ENCODE measurements at regions not wholly inside any gene's neighbourhood (a gene's known extent, or its start where the extent isn't known, plus 50 kb on each side); places are given as distances from the start of the nearest gene placed in this dataset.
A peak's percentile ranks its signal among the peaks of the same experiment; 100 is the strongest.

DNA sequence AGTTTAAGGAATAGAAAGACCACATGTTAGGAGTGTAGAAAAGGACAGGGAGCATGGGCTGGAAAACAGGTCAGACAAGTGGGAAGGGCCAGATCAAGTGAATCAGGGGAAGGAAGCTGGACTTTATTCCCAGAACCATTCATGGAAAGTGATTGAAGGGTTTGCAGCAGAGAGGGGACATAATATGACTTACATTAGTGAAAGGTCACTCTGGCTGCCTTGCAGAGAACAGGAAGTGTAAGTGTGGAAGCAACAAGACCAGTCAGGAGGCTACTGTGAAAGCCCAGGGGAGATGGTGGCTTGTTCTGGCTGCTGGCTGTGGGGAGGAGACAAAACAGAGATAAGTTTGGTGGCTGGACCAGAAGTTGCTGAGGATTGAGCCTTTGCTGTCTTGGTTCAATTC is 69.1 kb downstream of the VCPKMT start:
- H3K4me3 ChIP-seq: no peak overlapping the region
- peak overlapping the region; percentile 70 to 94 (median 87) for H3K27ac ChIP-seq
- TF ChIP-seq POLR2AphosphoS5 (IDR thresholded peaks at IDR 0.05) (peak in 1 of 3 donors; percentile 69), CTCF (IDR thresholded peaks at IDR 0.05 in 8 of 11, conservative IDR thresholded peaks at IDR 0.05 in 3 of 11) (no peak), POLR2A (IDR thresholded peaks at IDR 0.05) (no peak)
- intact Hi-C loops (cut with DNase I; ENCODE audit: low total_unique reads): loop anchor here (10.0 kb wide), 1 partner anchor 48 kb away; no protein-coding TSS in a partner anchor
- peaks cover 25 to 57% (median 53%) of the 10 kb centered on the region in 6 donors for H3K4me1 ChIP-seq
- DNase-seq: no peak
- H3K9me3 ChIP-seq: no peaks in the 10 kb centered on the region
- peaks cover 0 to 4% (median 0%) of the 10 kb centered on the region in 6 donors for H3K36me3 ChIP-seq
- no peaks in the 10 kb centered on the region for H3K27me3 ChIP-seq (replicated peaks in 1 of 7)

GRCh38 chr14:50049093-50049492 is 67.3 kb downstream of the VCPKMT start:
- Histone ChIP-seq H3K4me1 (peaks cover 25 to 44% (median 42%) of the 10 kb centered on the region in 6 donors), H3K27me3 (replicated peaks in 1 of 7) (no peaks in the 10 kb centered on the region), H3K27ac (no peak overlapping the region), H3K36me3 (peaks cover 0 to 4% (median 0%) of the 10 kb centered on the region in 6 donors), H3K9me3 (no peaks in the 10 kb centered on the region), H3K4me3 (no peak overlapping the region)
- DNase-seq: no peak
- intact Hi-C loops (cut with DNase I; ENCODE audit: low total_unique reads): loop anchor here (10.0 kb wide), 1 partner anchor 46 kb away; no protein-coding TSS in a partner anchor
- 97 to 100% (median 98%) methylated on average over 4 of the region's 4 CpGs for WGBS, 5 donors
- TF ChIP-seq POLR2AphosphoS5 (IDR thresholded peaks at IDR 0.05) (no peak), CTCF (IDR thresholded peaks at IDR 0.05 in 8 of 11, conservative IDR thresholded peaks at IDR 0.05 in 3 of 11) (no peak), POLR2A (IDR thresholded peaks at IDR 0.05) (no peak)

GRCh38 chr14:50049703-50050570 is 66.4 kb downstream of the VCPKMT start:
- 94 to 98% (median 95%) methylated on average over 20 of the region's 20 CpGs for WGBS, 5 donors
- Histone ChIP-seq H3K27ac (no peak overlapping the region), H3K27me3 (replicated peaks in 1 of 7) (no peaks in the 10 kb centered on the region), H3K36me3 (peaks cover 0 to 4% (median 0%) of the 10 kb centered on the region in 6 donors), H3K4me1 (peaks cover 18 to 35% (median 33%) of the 10 kb centered on the region in 6 donors), H3K4me3 (no peak overlapping the region), H3K9me3 (no peaks in the 10 kb centered on the region)
- no peak for DNase-seq
- TF ChIP-seq POLR2A (IDR thresholded peaks at IDR 0.05) (no peak), POLR2AphosphoS5 (IDR thresholded peaks at IDR 0.05) (no peak), CTCF (IDR thresholded peaks at IDR 0.05 in 8 of 11, conservative IDR thresholded peaks at IDR 0.05 in 3 of 11) (no peak)
- intact Hi-C loops (cut with DNase I; ENCODE audit: low total_unique reads): loop anchor here (10.0 kb wide), 1 partner anchor 45 kb away; no protein-coding TSS in a partner anchor

GRCh38 chr14:50051106-50051505 is 65.3 kb downstream of the VCPKMT start:
- no peaks in the 10 kb centered on the region for H3K27me3 ChIP-seq (replicated peaks in 1 of 7)
- TF ChIP-seq CTCF (IDR thresholded peaks at IDR 0.05 in 8 of 11, conservative IDR thresholded peaks at IDR 0.05 in 3 of 11) (no peak), POLR2AphosphoS5 (IDR thresholded peaks at IDR 0.05) (no peak), POLR2A (IDR thresholded peaks at IDR 0.05) (no peak)
- H3K9me3 ChIP-seq: no peaks in the 10 kb centered on the region
- no peak overlapping the region for H3K4me3 ChIP-seq
- H3K36me3 ChIP-seq: peaks cover 0 to 4% (median 0%) of the 10 kb centered on the region in 6 donors
- 93 to 98% (median 97%) methylated on average over 12 of the region's 12 CpGs for WGBS, 5 donors
- intact Hi-C loops (cut with DNase I; ENCODE audit: low total_unique reads): no loop called here
- no peak for DNase-seq
- H3K27ac ChIP-seq: no peak overlapping the region
- peaks cover 8 to 31% (median 28%) of the 10 kb centered on the region in 6 donors for H3K4me1 ChIP-seq
